ENCODE measurements at regions not wholly inside any gene's neighbourhood (a gene's known extent, or its start where the extent isn't known, plus 50 kb on each side); places are given as distances from the start of the nearest gene placed in this dataset.

GRCh38 chr5:135188233-135188914 is 154.3 kb upstream of the PITX1 start:
- ATAC-seq (no peak), DNase-seq (no peak)
- H3K4me1 ChIP-seq (ENCODE audit: low read depth): peaks cover 14% of the 10 kb centered on the region
- H3K36me3 ChIP-seq (ENCODE audit: low read depth): no peaks in the 10 kb centered on the region
- H3K9me3 ChIP-seq: no peaks in the 10 kb centered on the region
- TF ChIP-seq CTCF (IDR thresholded peaks at IDR 0.05): no peak
- no peak overlapping the region for H3K4me3 ChIP-seq
- intact Hi-C loops (cut with DNase I, micrococcal nuclease): loop anchor here in 1 of 2 donors (10.0 kb wide), 1 partner anchor 164 kb away; no protein-coding TSS in a partner anchor

DNA sequence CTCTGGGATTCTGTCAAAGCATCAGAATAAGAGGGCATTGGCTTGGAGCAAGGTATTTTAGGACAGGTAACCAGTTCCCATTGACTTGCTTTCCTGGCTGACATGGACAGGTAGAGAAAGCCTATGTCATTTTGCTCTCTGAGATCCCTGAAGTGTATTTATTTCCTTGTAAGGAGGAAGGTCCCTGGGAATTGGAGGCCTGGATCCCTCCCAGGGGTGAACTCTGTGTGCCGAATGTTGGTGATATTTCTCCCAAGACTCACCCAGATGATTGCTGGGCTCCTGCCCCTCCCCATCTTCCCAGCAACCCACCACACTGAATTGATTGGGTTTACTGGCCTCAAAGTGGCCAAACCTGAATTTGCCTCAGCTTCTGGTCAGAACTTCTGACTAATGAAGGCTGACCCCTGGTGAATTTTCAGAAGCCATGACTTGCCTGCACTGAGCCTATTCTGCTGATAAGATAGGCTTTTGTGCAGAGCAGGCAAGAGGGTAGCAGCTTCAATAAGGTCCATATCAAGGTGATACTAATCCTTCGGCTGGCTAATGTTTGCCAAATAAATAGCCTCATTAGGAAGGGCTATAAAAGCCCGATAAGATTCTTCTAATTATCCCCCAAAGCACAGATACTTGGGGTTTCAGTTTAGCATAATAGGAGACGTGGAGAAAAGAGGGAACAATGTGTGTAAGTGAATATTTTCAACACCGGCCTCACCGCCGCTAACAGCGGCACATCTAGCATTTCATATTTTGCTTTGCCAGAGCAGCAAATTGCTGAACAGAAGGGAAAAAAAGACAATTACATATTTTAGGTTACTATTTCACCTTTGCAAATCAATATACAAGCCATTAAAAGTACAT is 152.9 kb upstream of the PITX1 start:
- Histone ChIP-seq H3K4me1 (ENCODE audit: low read depth) (peaks cover 14% of the 10 kb centered on the region), H3K4me3 (no peak overlapping the region), H3K36me3 (ENCODE audit: low read depth) (no peaks in the 10 kb centered on the region), H3K9me3 (no peaks in the 10 kb centered on the region)
- no peak for TF ChIP-seq CTCF (IDR thresholded peaks at IDR 0.05)
- ATAC-seq (no peak), DNase-seq (no peak)
- intact Hi-C loops (cut with DNase I, micrococcal nuclease): loop anchor here in 1 of 2 donors (10.0 kb wide), 1 partner anchor 162 kb away; no protein-coding TSS in a partner anchor

GRCh38 chr5:135185481-135186065 is 151.5 kb upstream of the PITX1 start:
- no peak overlapping the region for H3K4me3 ChIP-seq
- intact Hi-C loops (cut with DNase I, micrococcal nuclease): loop anchor here in 1 of 2 donors (10.0 kb wide), 1 partner anchor 161 kb away; no protein-coding TSS in a partner anchor
- TF ChIP-seq CTCF (IDR thresholded peaks at IDR 0.05): no peak
- peak in 1 of 3 donors; percentile 45 for DNase-seq
- no peaks in the 10 kb centered on the region for H3K9me3 ChIP-seq
- peaks cover 4% of the 10 kb centered on the region for H3K4me1 ChIP-seq (ENCODE audit: low read depth)
- H3K36me3 ChIP-seq (ENCODE audit: low read depth): no peaks in the 10 kb centered on the region
- ATAC-seq: peak; percentile 48

- intact Hi-C loops (cut with DNase I, micrococcal nuclease): loop anchor here in 1 of 2 donors (10.0 kb wide), 1 partner anchor 160 kb away; no protein-coding TSS in a partner anchor
- no peak for TF ChIP-seq CTCF (IDR thresholded peaks at IDR 0.05)
- no peak for ATAC-seq
Observed at GRCh38 chr5:135184646-135185045, 150.6 kb upstream of the PITX1 start.

GRCh38 chr5:135183464-135183863 is 149.4 kb upstream of the PITX1 start:
- Histone ChIP-seq H3K9me3 (no peaks in the 10 kb centered on the region), H3K4me3 (no peak overlapping the region), H3K4me1 (ENCODE audit: low read depth) (peaks cover 4% of the 10 kb centered on the region), H3K36me3 (ENCODE audit: low read depth) (no peaks in the 10 kb centered on the region)
- intact Hi-C loops (cut with DNase I, micrococcal nuclease): loop anchor here in 1 of 2 donors (10.0 kb wide), 1 partner anchor 159 kb away; no protein-coding TSS in a partner anchor
- ATAC-seq (no peak), DNase-seq (no peak)
- no peak for TF ChIP-seq CTCF (IDR thresholded peaks at IDR 0.05)

More at GRCh38 chr5:135184646-135185045, 150.6 kb upstream of the PITX1 start:
- no peak overlapping the region for H3K4me3 ChIP-seq
- H3K9me3 ChIP-seq: no peaks in the 10 kb centered on the region
- no peak for DNase-seq
- H3K36me3 ChIP-seq (ENCODE audit: low read depth): no peaks in the 10 kb centered on the region
- H3K4me1 ChIP-seq (ENCODE audit: low read depth): peaks cover 4% of the 10 kb centered on the region
